CD4-positive, alpha-beta T cell treated with Interleukin-4 for 4 hours (primary cell): ENCODE measurements at regions not wholly inside any gene's neighbourhood (a gene's known extent, or its start where the extent isn't known, plus 50 kb on each side); places are given as distances from the start of the nearest gene placed in this dataset.

Experiments used
- DNase-seq: peaks from one replicate; pipeline ENCODE4 v3.0.0-alpha.2; 2020

- DNase-seq, result no peak
Observed at GRCh38 chr12:107226126-107226525, 132.8 kb upstream of the CRY1 start.

DNA sequence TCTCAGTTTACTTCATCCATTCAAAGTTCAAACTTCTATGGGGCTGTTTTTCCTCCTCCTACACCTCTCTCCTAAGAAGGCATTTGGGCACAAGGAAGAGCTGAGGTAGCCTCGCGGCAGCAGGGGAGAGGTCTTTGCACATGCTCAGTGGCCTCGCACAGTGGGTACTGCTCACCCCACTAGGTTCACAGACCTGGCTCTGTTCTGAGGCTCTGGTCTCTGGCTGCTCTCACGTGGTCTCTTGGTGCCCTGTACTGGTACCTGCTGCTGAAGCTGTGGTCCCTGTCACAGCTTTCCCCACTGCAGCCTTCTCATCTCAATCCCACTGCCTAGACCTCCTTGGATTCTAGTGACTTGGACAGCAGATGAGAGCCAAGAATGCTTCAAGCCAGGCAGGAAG lies 134.7 kb upstream of the CRY1 start:
- DNase-seq, result no peak

DNA sequence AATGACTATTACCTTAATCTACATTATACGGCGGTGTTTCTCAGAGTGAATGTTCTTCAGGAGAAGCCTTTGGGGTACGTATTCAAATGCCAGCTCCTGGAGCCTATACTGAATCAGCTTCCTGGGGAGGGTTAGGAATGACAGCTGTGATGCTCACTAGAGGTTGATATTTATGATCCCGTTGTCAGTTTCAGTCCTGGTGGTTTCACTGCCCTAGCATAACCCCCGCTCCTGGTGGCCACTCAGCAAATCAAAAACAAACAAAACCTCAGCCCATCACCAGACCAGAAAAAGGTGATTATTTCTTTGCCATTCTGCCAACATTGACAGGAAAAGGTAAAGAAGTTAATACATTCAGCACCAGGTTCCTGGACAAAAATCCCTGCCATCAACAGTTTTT lies 136.5 kb upstream of the CRY1 start:
- DNase-seq, result no peak

- no peak for DNase-seq
Observed at GRCh38 chr12:107231303-107231702, 138.0 kb upstream of the CRY1 start.

- DNase-seq, result no peak
Observed at GRCh38 chr12:107233551-107233950, 140.2 kb upstream of the CRY1 start.

- no peak for DNase-seq
Observed at GRCh38 chr12:107235600-107235999, 142.3 kb upstream of the CRY1 start.

DNA sequence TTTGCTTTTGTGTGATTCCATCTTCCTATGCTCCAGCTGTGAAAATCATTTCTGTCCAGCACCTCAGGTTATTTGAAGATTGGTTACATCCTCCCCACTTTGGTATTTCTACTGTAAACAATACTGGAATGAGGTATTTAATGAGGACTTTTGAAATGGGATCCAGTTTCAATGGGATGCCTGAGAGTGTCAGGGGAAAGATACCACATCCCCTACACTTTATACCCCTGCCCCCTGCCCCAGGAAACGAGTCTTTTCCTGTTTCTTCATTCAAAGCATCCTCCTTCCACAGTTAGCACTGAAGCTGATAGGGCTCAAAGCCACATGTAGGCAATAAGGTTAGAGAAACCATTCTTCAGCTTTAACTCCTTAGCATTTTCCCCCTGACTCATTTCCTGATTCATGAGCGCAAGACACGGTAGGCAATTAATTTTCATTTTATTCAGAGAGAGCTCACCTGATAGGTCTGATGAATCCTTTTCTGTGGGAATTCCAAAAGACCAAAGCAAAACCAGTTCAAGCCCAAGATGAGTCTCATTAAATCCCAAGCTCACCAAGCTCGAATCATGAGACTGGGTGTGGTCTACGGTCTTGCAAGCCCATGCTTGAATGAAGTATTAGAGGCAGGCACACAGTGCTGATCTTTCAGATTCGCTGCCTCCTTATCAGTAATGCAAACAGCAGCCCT lies 143.6 kb upstream of the CRY1 start:
- DNase-seq, result no peak

GRCh38 chr12:107238296-107238695 lies 144.9 kb upstream of the CRY1 start:
- DNase-seq, result no peak

DNA sequence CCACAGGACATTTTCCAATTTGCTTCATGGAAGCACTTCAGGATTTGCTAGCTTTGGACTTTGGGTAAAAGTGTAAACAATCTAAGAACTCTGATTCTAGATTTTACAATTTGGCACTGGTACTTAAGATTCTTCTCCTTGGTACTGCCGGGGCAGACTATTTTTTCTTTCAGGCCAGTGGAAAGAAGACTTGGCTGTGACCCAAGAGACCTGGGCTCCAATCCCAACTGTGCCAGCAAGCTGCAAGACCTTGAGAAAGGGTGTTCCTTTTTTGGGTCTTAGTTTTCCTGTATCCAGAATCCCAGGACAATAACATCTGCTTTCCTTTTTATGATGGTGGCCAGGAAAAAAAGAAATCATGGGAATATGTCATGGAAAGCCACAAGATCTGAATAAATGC lies 148.1 kb upstream of the CRY1 start:
- no peak for DNase-seq

DNA sequence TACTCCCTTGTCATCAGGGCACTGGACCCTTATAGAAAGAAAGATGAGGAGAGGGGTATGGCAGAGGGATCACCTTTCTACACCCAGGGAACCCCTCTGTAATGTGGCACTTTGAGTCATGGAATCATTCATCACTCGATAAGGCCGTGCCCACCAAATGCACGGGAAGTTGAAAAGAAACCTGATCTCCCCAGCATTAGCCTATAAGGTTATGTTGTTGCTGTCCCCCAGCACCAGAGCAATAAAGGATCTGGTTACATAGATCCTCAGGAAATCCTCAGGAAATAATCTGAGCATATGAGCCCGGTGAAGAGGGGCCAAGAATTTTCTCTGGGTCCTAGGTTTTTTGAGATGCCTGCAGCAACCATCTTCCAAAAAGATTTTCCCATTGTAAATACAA lies 148.8 kb upstream of the CRY1 start:
- no peak for DNase-seq

GRCh38 chr12:107243341-107243740 lies 150.0 kb upstream of the CRY1 start:
- DNase-seq, result no peak

GRCh38 chr12:107244584-107244983 lies 151.2 kb upstream of the CRY1 start:
- DNase-seq, result no peak

DNA sequence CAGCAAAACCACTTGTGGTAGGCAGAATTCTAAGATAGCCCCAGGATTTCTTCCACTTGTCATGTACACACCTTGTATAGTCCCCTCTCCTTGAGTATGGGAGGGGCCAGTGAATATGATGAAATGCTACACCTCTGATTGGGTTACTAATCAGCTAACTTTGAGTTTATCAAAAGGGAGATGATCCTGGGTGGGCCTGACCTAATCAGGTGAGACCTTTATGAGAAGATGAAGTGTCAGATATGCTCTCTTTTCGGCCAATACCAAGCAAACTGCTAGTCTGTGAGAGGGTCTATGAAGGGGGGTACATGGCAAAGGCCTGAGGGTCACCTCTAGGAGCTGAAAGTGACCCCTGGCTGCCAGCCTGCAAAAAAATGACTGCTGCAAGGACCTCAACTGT lies 154.3 kb upstream of the CRY1 start:
- DNase-seq, result no peak

GRCh38 chr12:107248187-107248586 lies 154.8 kb upstream of the CRY1 start:
- no peak for DNase-seq

- DNase-seq, result no peak
Observed at GRCh38 chr12:107251288-107251687, 157.9 kb upstream of the CRY1 start.

- no peak for DNase-seq
Observed at GRCh38 chr12:107253361-107253760, 160.0 kb upstream of the CRY1 start.

DNA sequence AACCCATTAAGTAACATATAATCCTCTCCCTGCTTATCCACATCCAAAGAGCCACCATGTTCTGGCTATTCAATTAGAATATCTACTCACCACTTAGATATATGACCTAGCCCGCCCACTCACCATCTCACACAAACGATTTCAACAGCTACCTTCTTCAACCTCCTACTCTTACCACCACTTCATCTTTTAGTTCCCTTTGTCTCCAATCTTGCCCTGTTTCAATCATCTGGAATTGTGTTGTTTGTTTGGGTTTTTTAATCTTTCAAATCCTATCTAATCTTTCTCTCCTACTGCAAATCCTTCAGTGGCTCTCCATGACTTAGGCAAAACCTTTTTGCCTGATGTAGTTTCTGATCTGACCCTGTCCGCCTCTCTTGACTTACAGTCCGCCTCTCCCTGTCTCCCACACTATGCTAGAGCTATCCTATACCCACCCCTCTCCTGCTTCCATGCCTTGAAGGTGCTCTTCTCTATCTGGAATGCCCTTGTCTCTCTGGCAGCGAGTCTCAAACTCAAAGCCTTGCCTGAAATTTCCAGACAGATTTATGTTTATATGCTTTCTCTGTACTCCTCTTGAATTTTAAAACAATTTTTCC lies 161.0 kb upstream of the CRY1 start:
- DNase-seq, result no peak

- DNase-seq, result no peak
Observed at GRCh38 chr12:107258780-107259179, 165.4 kb upstream of the CRY1 start.

DNA sequence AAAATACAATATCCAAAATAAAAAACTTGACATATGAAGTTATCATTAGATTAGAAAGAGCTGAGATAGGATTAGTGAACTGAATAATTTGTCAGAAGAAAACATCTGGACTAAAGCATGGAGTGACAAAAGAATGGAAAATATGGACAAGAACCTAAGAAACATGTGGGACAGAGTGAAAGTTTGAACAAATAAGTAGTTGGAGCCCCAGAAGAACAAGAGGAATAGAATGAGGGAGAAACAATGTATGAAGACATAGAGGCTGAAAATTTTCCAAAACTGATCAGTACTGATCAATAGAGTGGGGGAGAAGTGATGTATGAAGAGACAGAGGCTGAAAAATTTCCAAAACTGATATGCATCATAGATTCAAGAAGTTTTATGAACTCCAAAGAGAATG lies 170.6 kb upstream of the CRY1 start:
- DNase-seq, result no peak

DNA sequence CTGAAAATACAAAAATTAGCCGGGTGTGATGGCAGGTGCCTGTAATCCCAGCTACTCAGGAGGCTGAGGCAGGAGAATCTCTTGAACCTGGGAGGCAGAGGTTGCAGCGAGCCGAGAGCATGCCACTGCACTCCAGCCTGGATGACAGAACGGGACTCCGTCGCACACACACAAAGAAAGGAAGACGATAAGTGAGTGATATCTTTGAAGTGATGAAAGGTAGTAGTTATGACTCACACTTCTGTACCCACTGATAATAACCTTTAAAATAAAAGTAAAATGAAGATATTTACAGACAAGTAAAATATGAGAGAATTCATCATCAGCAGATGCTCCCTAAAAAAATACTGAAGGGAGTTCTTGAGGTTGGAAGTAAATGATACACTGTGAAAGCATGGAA lies 171.3 kb upstream of the CRY1 start:
- no peak for DNase-seq

DNA sequence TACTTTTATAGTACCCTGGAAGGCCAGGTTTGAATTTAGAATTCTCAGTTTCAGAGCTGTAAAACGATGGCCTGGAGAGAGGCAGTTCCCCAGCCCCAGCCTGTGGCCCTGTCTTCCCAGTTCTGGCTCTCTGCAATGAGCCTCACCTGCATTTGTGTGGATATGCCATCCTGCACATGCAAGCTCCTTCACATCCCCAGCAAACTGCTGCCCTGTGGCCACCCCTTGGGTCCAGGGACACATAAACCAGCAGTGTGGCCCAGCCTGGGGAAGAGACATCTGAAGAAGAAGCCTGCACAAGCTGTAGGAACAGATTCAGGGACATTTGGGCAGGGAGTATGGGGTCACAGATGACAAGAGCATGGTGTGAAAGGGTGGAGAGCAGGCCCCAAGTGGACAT lies 174.3 kb upstream of the CRY1 start:
- no peak for DNase-seq

DNA sequence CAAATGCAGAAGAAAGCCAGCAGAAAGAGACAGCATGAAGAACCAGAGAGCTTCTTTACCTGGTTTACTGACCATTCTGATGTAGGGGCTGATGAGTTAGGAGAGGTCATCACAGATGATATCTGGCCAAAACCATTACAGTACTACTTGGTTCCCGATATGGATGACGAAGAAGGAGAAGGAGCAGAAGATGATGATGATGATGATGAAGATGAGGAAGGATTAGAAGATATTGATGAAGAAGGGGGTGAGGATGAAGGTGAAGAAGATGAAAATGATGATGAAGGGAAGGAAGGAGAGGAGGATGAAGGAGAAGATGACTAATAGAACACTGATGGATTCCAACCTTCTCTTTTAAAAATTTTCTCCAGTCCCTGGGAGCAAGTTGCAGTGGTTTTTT lies 178.2 kb upstream of the CRY1 start:
- no peak for DNase-seq

- DNase-seq, result no peak
Observed at GRCh38 chr12:107275530-107275929, 182.2 kb upstream of the CRY1 start.

DNA sequence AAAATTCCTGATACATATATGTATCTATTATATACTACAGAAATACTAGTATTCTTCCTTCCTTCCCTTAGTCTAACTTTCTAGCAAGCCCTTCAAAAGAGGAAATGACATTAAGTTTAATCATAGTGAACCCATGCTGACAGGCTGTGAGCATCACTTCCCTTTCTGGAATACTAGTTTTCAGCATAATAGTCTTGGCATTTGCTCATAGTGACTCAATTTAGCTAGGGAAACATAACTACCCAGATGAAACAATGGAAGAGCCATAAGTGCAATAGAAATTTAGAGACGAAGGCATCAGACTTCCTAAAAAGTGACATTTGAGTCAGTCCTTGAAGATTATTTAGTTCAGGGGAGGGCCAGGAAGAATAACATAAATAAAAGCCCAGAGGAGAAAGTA lies 184.5 kb upstream of the CRY1 start:
- DNase-seq, result no peak

GRCh38 chr12:107282628-107283027 lies 189.3 kb upstream of the CRY1 start:
- DNase-seq, result no peak
